IPS DF 6.9 (cell line): ENCODE measurements at regions not wholly inside any gene's neighbourhood (a gene's known extent, or its start where the extent isn't known, plus 50 kb on each side); places are given as distances from the start of the nearest gene placed in this dataset.

Source experiments
- DNase-seq: peaks from one replicate; pipeline ENCODE4 v3.0.0-alpha.2; 2013; ENCODE audit warnings: low read depth, low spot score
- H3K27ac ChIP-seq: one replicate; pipeline ENCODE4 v1.5.1; 2013; ENCODE audit warnings: low read length, control low read depth
- H3K27me3 ChIP-seq: 2 replicates; pipeline ENCODE4 v1.6.1; 2013; ENCODE audit warnings: mild to moderate bottlenecking, low read length; ENCODE audit not compliant: control insufficient read depth, insufficient read depth
- H3K36me3 ChIP-seq: 2 replicates; pipeline ENCODE4 v1.6.1; 2013; ENCODE audit warnings: low read length; ENCODE audit not compliant: control insufficient read depth, insufficient read depth
- H3K4me1 ChIP-seq: 2 replicates; pipeline ENCODE4 v1.6.1; 2013; ENCODE audit warnings: low read length; ENCODE audit not compliant: control insufficient read depth, insufficient read depth
- H3K4me3 ChIP-seq: 2 replicates; pipeline ENCODE4 v1.5.1; 2013; ENCODE audit warnings: mild to moderate bottlenecking, low read length
- H3K9me3 ChIP-seq: 2 replicates; pipeline ENCODE4 v1.6.1; 2013; ENCODE audit warnings: low read length, inconsistent platforms; ENCODE audit not compliant: control insufficient read depth, insufficient read depth
- WGBS: extraction: QIAGEN DNeasy Blood & Tissue Kit; methylation state at CpG from one replicate; pipeline ENCODE4 v1.1.7; 2013; ENCODE audit warnings: mixed read lengths, missing lambda C conversion rate; ENCODE audit not compliant: insufficient read length, insufficient coverage; 5-methylcytosine and 5-hydroxymethylcytosine counted together

DNA sequence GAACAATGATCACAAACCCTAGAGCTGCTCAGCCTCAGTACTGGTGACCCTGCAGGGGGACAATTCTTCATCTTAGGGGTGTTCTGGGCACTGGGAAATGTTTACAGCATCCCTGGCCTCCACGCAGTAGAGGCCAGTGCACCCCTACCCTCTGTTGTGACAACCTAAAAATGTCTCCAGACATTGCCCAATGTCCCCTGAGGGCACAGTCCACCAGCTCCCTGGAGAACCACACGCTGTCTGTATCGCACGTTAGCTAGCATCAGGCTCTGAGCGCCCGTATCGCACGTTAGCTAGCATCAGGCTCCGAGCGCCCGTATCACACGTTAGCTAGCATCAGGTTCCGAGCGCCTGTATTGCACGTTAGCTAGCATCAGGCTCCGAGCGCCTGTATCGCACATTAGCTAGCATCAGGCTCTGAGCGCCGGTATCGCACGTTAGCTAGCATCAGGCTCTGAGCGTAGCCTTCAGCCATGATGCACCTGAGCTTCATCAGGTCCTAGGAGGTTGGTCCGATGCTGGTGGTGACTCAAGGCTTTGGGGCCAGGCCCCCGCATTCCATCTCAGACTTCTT lies 111.1 kb upstream of the ANO1 start:
- H3K27ac ChIP-seq = no peak overlapping the region
- WGBS = no CpG with 5 or more reads among the region's 25 CpGs

DNA sequence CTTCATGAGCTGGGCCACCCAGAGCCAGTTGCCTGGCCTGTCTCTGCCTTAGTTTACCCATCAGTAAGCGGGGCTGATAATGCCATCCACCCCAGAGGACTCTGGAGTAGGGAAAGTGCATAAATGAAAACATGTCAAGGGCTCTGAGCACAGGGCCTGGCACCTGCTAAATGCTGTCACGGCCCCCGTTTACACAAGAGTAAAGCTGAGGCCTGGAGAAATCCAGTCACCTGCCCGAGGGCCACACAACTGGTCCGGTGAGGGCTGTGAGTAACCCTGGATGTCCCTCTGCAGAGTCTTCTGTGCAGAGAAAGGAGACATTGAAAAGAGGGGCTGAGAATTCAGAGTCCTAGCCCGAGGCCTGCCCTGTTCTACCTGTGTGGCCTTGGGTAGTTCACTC lies 110.6 kb upstream of the ANO1 start:
- no CpG with 5 or more reads among the region's 6 CpGs for WGBS

More for the DNA sequence above, 111.1 kb upstream of the ANO1 start:
- Histone ChIP-seq H3K9me3 (no peaks in the 10 kb centered on the region), H3K36me3 (no peaks in the 10 kb centered on the region), H3K27me3 (no peaks in the 10 kb centered on the region), H3K4me1 (peaks cover 7% of the 10 kb centered on the region), H3K4me3 (no peak overlapping the region)
- no peak for DNase-seq

DNA sequence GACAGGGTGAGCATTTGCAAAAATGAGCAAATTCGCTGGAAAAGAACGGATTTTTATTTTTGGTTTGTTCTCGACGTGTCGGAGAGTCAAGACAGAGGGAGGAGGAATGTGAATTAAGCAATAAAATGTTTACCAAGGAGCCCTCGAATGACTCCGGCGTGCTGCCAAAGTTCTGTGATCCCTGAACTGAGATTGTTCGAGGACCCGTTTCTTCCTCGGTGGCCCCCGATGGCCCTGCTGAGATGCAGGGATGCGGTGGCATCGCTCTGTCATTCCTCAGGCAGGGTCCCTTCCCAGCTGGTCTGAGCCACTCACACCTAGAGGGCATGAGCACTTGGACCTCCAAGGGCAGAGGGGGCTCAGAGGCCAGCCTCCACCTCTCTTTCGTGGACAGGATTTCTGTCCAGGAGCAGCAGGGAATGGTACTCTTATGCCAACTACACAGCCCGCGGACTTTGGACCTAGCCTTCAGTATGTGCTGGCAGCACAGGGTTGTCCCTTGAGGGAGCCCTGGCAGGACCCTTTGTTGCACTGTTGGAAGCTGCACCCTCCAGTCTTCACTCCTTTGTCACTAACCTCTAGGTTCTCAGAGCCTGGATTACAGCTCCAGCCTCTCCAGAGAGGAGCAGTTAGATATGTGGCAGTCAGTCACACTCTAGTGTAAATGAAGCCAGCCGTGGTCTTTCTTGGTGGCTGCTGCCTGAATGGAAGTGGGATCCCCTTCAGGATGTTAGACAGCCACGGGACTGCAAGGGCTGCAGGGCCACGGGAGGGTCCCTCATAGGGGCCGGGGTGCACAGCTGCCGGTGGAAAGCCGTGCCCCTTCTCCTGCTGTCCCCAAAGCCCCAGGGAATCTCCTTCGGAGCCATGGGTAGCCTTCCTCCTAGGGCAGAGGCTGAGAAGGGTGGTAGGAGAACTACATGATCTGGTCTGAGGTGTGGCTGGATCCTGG lies 109.4 kb upstream of the ANO1 start:
- Histone ChIP-seq H3K27ac (no peak overlapping the region), H3K36me3 (no peaks in the 10 kb centered on the region), H3K9me3 (no peaks in the 10 kb centered on the region), H3K4me1 (peaks cover 6% of the 10 kb centered on the region), H3K4me3 (no peak overlapping the region), H3K27me3 (no peaks in the 10 kb centered on the region)
- DNase-seq = no peak
- no CpG with 5 or more reads among the region's 24 CpGs for WGBS

More for the DNA sequence above, 110.6 kb upstream of the ANO1 start:
- DNase-seq = no peak
- Histone ChIP-seq H3K9me3 (no peaks in the 10 kb centered on the region), H3K36me3 (no peaks in the 10 kb centered on the region), H3K27ac (no peak overlapping the region), H3K4me1 (peaks cover 7% of the 10 kb centered on the region), H3K4me3 (no peak overlapping the region), H3K27me3 (no peaks in the 10 kb centered on the region)

DNA sequence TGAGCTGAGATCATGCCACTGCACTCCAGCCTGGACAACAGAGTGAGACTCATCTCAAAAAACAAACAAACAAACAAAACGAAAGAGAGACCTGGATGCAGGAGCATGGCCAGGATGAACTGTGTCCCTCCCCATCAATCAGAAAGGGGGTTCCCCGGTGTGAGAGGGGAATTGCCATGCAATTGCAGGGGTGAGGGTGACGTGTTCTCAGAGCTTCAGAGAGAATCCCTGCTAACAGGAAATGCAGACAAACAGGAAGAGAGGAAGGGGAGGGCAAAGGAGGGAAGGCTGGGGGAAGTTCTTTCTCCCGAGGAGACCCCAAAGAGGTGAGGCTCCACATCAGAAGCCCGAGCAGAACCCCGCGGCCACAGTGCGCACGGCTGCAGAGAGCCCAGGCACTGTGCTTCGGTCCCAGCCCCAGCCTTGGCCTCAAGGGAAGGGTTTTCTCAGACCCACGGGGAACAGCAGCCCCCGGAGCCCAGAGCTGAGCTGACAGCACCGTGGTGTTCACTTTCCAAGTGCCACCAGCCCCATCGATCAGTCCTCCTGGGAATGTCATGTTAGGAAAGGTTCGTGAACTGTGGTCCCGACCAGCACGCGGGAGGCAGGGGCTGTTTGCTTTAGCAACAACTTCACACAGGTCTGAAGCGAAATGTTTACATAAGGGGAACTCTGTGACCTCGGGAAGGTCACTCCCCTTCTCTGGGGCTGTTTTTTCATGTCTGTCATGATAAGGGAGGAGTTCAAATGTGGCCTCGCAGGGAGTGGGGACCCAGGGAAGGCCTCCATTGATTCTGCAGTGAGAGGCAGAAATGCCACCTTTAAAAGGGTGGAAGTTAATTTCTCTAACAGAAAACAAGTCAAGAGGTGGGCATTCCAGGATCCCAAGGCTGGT lies 108.0 kb upstream of the ANO1 start:
- Histone ChIP-seq H3K4me1 (peaks cover 6% of the 10 kb centered on the region), H3K9me3 (no peaks in the 10 kb centered on the region), H3K36me3 (no peaks in the 10 kb centered on the region), H3K27ac (no peak overlapping the region), H3K4me3 (no peak overlapping the region), H3K27me3 (no peaks in the 10 kb centered on the region)
- WGBS = no CpG with 5 or more reads among the region's 21 CpGs
- no peak for DNase-seq

DNA sequence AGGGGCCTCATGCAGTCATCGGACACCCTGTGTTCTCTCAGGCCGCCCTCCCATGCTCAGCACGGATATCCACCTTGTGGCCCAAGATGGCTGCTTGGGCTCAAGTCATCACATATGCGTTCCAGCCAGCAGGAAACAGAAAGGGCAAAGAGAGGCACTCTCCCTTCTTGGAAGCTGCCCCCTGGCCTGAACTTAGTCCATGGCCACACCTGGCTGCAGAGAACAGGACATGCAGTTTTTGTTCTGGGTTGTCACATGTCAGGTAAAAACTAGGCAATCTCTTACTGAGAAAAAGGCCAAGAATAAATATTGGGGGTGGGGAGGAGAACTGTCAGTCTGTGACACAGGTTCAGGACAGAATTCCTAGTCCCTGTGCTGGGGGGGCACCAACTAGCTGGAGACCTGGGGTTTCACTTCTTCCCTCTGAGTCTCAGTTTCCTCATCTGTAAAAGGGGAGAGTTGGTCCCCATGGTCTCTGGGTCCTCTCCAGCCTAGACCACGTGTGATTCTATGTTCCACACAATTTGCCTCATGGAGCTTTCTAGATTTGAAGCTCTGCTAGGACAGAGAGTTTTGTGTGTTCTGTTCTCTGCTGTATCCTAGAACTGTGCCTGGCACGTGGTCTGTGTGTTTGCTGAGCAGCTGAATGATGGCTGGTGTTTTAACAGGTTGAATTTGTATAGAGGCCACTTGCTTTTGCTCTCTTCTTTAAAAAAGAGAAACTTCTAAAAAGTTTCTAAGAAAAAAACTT lies 107.2 kb upstream of the ANO1 start:
- no peaks in the 10 kb centered on the region for H3K36me3 ChIP-seq
- no peaks in the 10 kb centered on the region for H3K9me3 ChIP-seq
- H3K4me1 ChIP-seq = peaks cover 2% of the 10 kb centered on the region; the same call in 1 of the 2 replicates
- no peak overlapping the region for H3K27ac ChIP-seq
- H3K4me3 ChIP-seq = no peak overlapping the region
- no CpG with 5 or more reads among the region's 6 CpGs for WGBS
- no peak for DNase-seq
- no peaks in the 10 kb centered on the region for H3K27me3 ChIP-seq

DNA sequence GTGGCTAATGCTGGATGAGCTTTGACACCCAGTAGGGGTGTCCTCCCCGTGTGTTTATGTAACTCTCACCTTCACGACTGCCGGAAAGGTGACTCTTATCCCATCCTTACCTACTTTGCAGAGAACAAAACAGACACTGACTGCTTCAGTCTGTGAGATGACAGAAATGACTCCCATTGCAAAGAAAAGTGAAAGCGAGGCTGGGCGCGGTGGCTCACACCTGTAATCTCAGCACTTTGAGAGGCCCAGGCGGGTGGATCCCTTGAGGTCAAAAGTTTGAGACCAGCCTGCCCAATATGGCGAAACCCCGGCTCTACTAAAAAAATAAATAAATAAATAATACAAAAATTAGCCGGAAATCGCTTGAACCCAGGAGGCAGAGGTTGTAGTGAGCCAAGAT lies 106.4 kb upstream of the ANO1 start:
- Histone ChIP-seq H3K27ac (no peak overlapping the region), H3K4me1 (peaks cover 2% of the 10 kb centered on the region; the same call in 1 of the 2 replicates), H3K36me3 (no peaks in the 10 kb centered on the region), H3K4me3 (no peak overlapping the region), H3K27me3 (no peaks in the 10 kb centered on the region), H3K9me3 (no peaks in the 10 kb centered on the region)
- DNase-seq = no peak
- no CpG with 5 or more reads among the region's 11 CpGs for WGBS

DNA sequence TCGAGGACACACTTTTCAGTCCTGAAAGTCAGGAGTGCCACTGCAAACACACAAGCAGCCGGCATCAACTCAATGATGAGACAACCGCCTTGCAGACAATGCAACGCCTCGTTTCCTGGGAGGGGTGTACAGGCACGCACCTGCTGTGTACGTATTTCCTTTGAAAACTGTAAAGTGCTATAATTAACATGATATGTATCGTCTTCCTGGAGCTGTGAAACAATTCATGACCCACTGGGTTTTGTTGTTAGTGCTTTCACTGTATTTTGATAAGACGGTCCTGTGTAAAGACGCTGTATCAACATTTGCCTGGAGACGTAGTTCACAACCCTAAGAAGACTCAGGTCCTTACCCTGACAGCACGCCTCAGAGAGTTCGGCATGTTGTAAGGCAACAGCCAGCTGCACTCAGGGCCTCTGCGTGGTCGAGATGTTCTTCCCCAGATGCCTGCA lies 105.7 kb upstream of the ANO1 start:
- no peak overlapping the region for H3K27ac ChIP-seq
- no peaks in the 10 kb centered on the region for H3K9me3 ChIP-seq
- H3K36me3 ChIP-seq = no peaks in the 10 kb centered on the region; the same call in 1 of the 2 replicates
- H3K27me3 ChIP-seq = no peaks in the 10 kb centered on the region
- WGBS = no CpG with 5 or more reads among the region's 15 CpGs
- no peak for DNase-seq
- no peak overlapping the region for H3K4me3 ChIP-seq
- H3K4me1 ChIP-seq = peaks cover 2% of the 10 kb centered on the region; the same call in 1 of the 2 replicates

DNA sequence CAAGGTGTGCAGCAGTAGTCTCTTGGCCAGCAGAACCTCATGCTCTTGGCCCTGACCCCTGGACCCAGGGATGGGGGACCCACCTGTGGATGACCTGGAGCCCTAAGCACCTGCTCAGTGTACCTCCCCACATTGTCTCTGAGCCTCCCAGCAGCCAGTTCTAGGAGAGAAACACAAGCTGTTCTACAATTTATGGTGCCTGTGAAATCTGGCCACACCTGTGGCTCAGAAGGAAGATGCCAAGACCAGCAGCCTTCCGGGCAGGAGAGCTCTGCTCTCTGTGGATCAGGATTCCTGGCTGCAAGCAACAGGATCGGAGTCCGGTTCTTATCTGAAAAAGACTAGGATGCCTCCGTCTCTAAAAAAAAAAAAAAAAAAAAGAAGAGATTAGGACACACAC lies 103.6 kb upstream of the ANO1 start:
- WGBS = no CpG with 5 or more reads among the region's 4 CpGs
- no peak overlapping the region for H3K4me3 ChIP-seq
- H3K27ac ChIP-seq = no peak overlapping the region
- no peak for DNase-seq
- H3K27me3 ChIP-seq = no peaks in the 10 kb centered on the region
- peaks cover 2% of the 10 kb centered on the region; the same call in 1 of the 2 replicates for H3K4me1 ChIP-seq
- H3K36me3 ChIP-seq = no peaks in the 10 kb centered on the region; the same call in 1 of the 2 replicates
- no peaks in the 10 kb centered on the region for H3K9me3 ChIP-seq

DNA sequence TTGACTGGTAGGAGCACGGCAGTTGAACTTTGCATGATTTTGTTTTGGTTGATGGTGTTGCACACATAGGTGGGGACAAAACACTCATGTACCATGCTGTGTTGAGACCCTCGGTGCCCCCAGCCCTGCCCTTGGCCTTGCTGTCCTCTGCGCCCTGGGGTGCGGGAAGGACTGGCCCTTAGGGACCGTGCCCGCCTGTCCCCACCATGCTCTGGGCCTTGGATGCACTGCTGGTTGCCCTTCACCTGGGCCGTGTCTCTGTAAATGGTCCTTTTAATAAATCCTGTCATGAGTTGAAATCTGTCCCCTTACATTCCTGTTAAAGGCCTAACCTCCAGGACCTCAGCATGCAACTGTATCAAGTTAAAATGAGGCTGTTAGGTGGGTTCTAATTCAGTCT lies 102.3 kb upstream of the ANO1 start:
- H3K4me1 ChIP-seq = no peaks in the 10 kb centered on the region
- WGBS = no CpG with 5 or more reads among the region's 7 CpGs
- no peaks in the 10 kb centered on the region for H3K27me3 ChIP-seq
- no peaks in the 10 kb centered on the region; the same call in 1 of the 2 replicates for H3K36me3 ChIP-seq
- H3K4me3 ChIP-seq = no peak overlapping the region
- no peak for DNase-seq
- H3K9me3 ChIP-seq = no peaks in the 10 kb centered on the region
- H3K27ac ChIP-seq = no peak overlapping the region
